ENCODE measurements at regions not wholly inside any gene's neighbourhood (a gene's known extent, or its start where the extent isn't known, plus 50 kb on each side); places are given as distances from the start of the nearest gene placed in this dataset.

DNA sequence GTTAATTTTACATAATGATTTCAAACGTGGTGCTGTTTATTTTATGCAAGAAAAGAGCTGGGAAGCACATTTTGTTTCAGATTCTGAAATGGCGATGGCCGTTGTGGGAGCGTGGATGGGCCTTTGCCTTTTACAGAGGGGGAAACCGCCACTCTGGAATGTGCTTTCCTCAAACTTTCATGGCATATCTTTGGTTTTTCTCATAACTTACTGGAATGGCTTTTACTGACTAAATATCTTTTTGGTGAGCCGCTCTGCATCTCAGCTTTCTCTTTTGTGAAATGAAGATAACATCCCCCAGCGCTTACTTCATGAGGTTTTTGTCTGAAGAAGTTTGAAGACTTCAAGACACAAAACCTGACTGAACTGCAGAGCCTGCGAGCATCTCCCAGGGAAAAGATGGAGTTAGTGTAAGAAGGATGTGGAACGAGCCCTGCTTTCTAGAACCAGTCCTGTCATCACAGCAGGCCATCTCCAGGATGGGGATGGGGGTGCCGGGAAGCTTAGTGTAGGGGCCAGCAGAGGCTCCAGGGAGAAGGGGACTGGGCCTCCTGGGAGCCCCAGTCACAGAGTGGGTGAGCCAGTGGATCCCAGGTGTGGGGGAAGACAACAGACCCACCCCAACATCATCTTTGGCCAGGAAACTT lies 61.8 kb upstream of the TIAM2 start:
- no peak for TF ChIP-seq ZC3H11A (IDR thresholded peaks at IDR 0.05)
- TF ChIP-seq, protein P1, sequence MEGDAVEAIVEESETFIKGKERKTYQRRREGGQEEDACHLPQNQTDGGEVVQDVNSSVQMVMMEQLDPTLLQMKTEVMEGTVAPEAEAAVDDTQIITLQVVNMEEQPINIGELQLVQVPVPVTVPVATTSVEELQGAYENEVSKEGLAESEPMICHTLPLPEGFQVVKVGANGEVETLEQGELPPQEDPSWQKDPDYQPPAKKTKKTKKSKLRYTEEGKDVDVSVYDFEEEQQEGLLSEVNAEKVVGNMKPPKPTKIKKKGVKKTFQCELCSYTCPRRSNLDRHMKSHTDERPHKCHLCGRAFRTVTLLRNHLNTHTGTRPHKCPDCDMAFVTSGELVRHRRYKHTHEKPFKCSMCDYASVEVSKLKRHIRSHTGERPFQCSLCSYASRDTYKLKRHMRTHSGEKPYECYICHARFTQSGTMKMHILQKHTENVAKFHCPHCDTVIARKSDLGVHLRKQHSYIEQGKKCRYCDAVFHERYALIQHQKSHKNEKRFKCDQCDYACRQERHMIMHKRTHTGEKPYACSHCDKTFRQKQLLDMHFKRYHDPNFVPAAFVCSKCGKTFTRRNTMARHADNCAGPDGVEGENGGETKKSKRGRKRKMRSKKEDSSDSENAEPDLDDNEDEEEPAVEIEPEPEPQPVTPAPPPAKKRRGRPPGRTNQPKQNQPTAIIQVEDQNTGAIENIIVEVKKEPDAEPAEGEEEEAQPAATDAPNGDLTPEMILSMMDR (IDR thresholded peaks at IDR 0.05) = no peak
- TF ChIP-seq EHMT2 (IDR thresholded peaks at IDR 0.05; ENCODE audit: low read depth) = no peak
- no peak for TF ChIP-seq ESRRA (IDR thresholded peaks at IDR 0.05; ENCODE audit: borderline replicate concordance, low read length)
- TF ChIP-seq EP300 (IDR thresholded peaks at IDR 0.05) = no peak
- TF ChIP-seq RARB (CRISPR knock-in tag; IDR thresholded peaks at IDR 0.05) = no peak
- TF ChIP-seq MYC (IDR thresholded peaks at IDR 0.05; ENCODE audit: borderline replicate concordance, low read length) = no peak
- TF ChIP-seq SMC3 (IDR thresholded peaks at IDR 0.05) = no peak
- no peak for TF ChIP-seq MAFK (IDR thresholded peaks at IDR 0.05; ENCODE audit: partially characterized antibody)
- TF ChIP-seq HDAC2 (IDR thresholded peaks at IDR 0.05) = no peak
- TF ChIP-seq, protein P2, sequence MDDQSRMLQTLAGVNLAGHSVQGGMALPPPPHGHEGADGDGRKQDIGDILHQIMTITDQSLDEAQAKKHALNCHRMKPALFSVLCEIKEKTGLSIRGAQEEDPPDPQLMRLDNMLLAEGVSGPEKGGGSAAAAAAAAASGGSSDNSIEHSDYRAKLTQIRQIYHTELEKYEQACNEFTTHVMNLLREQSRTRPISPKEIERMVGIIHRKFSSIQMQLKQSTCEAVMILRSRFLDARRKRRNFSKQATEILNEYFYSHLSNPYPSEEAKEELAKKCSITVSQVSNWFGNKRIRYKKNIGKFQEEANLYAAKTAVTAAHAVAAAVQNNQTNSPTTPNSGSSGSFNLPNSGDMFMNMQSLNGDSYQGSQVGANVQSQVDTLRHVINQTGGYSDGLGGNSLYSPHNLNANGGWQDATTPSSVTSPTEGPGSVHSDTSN (IDR thresholded peaks at IDR 0.05) = no peak
